ENCODE measurements at regions not wholly inside any gene's neighbourhood (a gene's known extent, or its start where the extent isn't known, plus 50 kb on each side); places are given as distances from the start of the nearest gene placed in this dataset.
"Not testable (repeated sequence)": the region's sequence is repeated elsewhere in the genome, so short reads cannot be mapped to it uniquely, and the experiment has no call there.

GRCh38 chr5:169531631-169532030 lies 51.9 kb upstream of the SPDL1 start:
- no peak for DNase-seq (ENCODE audit: low read depth)

- no peak for DNase-seq (ENCODE audit: low read depth)
These were observed 55.7 kb upstream of the SPDL1 start for GRCh38 chr5:169527863-169528262.

GRCh38 chr5:169527066-169527465 lies 56.5 kb upstream of the SPDL1 start:
- no peak for DNase-seq (ENCODE audit: low read depth)

GRCh38 chr5:169522851-169523250 lies 60.7 kb upstream of the SPDL1 start:
- DNase-seq (ENCODE audit: low read depth), result no peak

DNA sequence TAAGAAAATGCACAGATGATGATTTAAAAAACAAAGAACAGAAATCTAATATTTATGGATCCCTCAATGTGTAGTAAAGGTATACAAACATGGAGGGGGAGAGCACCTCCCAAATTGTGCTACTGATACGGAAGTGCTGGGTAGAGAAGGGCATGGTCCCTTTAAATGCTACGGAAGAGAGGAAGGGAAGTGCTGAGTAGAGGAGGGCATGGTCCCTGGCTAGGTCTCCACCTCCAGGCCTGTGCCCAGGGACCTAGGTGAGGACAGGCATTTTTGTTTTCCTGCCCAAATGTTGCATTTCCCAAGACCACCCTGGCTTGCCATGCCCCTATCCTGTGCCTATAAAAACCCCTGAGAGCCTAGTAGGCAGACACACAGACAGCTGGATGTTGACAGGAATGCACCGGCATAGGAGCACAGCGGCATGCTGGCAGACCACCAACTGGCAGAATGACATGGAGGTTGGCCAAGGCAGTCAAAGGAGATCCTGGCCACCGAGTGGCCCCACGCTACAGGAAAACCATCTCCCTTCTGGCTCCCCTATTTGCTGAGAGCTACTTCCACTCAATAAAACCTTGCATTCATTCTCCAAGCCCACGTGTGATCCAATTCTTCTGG lies 62.1 kb upstream of the SPDL1 start:
- no peak for DNase-seq (ENCODE audit: low read depth)

DNA sequence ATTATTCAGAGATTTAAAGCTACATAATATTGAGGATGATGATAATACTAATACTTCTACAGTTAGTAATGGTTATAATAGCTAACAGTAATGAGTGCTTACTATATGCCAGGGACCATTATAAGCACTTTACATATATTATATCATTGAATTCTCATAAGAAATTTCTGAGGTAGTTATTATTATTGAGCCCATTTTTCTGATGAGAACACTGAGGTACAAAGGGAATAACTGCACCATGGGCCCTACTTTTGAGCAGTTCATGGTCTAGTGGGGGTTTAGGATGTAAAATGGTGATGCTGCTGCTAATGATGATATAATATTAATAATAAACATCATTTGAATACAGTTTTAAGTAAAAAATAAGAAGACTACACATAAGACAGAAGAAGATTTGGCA lies 64.2 kb upstream of the SPDL1 start:
- DNase-seq (ENCODE audit: low read depth), result no peak

- DNase-seq (ENCODE audit: low read depth), result not testable (repeated sequence)
These were observed 64.8 kb upstream of the SPDL1 start for GRCh38 chr5:169518779-169519178.

DNA sequence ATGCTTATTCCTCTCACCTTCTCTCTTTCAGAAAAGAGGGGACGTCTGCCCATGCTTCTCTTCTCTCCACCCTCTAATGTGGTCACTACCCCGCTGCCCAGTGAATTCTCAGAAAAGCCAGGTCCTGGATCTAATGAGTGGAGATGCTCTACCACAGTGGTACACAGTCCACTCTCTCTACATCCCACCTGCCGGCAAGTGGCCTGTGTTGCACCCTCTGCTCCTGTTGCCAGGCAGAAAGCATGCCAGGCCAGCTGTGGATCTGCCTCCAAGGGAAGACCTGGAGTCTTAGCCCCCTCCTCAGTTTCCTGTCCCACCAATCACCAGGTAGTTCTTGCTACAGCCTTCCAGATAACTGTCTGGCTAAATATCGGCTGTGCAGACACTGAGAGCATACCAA lies 71.2 kb upstream of the SPDL1 start:
- no peak for DNase-seq (ENCODE audit: low read depth)

- no peak for DNase-seq (ENCODE audit: low read depth)
These were observed 71.9 kb upstream of the SPDL1 start for GRCh38 chr5:169511708-169512107.

DNA sequence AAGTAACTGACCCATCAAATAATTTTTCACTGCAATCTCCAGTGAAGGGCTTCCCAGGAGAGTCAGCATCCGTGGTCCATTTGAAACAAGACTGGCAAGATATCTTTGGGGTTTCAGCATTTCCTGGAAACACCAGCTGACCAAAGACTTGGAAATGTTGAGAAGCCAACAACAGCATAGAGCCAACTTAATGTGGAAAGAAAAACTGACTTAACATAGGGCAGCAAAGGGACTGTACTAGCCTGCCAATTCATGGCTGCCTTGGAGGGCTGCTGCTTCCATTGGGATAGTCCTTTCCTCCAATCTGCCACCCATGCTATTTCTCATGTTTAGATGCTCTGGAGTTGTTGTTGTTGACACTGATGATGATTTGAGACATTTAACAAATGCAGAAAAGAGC lies 76.5 kb upstream of the SPDL1 start:
- no peak for DNase-seq (ENCODE audit: low read depth)

- no peak for DNase-seq (ENCODE audit: low read depth)
These were observed 79.7 kb upstream of the SPDL1 start for GRCh38 chr5:169503886-169504285.

- DNase-seq (ENCODE audit: low read depth), result no peak
These were observed 83.5 kb upstream of the SPDL1 start for GRCh38 chr5:169499990-169500505.

DNA sequence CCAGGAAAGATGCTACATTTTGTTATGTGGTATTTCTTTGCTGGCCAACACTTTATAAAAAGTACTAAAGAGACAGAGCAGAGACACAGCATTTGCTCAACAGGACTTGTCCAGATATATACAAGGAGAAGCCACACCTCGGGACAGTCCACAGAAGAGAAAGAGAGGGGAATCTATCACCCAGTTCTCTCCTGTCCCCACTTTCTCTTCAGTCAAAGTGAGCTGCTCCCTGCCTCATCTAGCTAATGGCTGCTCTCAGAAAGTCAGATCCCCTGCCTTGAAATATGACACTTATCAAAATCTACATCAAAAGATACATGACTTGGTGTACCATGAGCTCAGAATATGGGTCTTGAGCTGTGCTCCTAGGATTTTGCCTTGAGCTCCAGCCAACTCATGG lies 86.7 kb upstream of the SPDL1 start:
- DNase-seq (ENCODE audit: low read depth), result no peak

DNA sequence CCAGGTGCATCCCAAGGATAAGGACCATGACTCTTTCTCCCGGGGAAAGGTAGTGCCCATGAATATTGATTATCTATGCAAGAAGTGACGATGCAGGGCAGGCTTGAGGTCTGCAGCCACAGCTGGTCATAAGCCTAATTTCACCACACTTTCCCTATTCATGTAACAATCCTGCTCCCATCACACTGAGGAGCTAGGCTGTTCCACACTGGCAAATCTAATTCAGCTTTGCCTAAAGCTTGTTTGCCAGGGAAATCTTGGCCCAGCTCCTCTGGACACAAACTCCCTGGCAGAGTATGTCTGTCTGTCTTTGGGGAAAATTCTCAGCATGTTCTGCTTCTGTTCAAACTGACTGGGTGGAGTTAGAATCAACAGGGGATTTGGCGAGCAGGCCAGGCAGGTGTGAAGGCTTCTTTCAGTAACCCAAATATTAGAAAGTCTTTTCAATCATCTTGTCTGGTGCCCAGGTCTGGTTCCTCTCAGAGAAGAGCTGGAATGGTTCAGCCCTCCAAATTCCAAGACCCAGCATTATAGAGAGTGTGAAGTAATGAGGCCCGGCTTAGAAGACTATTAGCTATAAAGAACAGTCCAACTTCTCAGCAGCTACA lies 88.5 kb upstream of the SPDL1 start:
- DNase-seq (ENCODE audit: low read depth), result no peak

DNA sequence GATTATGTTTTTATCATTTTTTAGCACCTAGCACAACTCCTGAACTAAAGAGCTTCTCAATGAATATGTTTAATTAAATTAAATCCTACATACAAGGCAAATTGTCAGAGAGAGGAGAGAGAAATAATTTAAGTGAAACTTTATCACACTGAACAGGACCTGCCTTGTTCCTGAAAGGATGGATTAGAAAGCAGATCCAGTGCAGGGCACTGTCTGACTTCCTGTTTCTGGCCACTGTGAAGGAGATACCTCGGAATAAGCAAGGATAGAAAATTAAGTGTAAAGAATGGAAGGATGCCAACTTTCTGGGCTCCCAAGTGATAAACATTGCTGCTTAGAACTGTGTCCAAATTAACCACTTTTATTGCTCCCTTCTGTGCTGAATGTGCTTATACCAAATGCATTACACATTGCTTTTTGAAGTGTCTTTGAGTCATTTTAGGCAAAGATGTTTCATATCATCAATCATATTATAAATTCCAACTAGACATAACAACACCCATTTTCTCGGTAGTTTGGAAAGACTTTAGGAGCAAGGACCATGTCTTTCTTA lies 89.1 kb upstream of the SPDL1 start:
- DNase-seq (ENCODE audit: low read depth), result no peak

GRCh38 chr5:169474226-169474625 lies 109.3 kb upstream of the SPDL1 start:
- no peak for DNase-seq (ENCODE audit: low read depth)

DNA sequence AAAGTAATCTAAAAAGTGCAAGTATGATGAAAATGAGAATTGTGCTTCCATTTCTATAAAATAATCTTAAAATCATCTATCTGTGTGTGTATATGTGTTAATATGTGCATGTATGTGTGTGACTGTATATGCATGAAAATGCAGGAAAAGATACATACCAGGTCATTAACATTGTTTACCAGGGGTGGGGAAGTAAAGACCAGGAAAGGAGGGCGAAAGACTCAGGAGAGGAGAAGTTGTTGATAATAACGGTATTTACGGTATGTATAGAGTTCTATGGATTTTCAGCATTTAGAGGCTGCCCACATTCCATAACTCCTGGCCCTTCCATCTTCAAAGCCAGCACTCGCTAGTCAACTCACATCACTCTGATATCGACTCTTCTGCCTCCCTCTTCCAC lies 111.0 kb upstream of the SPDL1 start:
- no peak for DNase-seq (ENCODE audit: low read depth)

- no peak for DNase-seq (ENCODE audit: low read depth)
These were observed 112.6 kb upstream of the SPDL1 start for GRCh38 chr5:169471021-169471420.

DNA sequence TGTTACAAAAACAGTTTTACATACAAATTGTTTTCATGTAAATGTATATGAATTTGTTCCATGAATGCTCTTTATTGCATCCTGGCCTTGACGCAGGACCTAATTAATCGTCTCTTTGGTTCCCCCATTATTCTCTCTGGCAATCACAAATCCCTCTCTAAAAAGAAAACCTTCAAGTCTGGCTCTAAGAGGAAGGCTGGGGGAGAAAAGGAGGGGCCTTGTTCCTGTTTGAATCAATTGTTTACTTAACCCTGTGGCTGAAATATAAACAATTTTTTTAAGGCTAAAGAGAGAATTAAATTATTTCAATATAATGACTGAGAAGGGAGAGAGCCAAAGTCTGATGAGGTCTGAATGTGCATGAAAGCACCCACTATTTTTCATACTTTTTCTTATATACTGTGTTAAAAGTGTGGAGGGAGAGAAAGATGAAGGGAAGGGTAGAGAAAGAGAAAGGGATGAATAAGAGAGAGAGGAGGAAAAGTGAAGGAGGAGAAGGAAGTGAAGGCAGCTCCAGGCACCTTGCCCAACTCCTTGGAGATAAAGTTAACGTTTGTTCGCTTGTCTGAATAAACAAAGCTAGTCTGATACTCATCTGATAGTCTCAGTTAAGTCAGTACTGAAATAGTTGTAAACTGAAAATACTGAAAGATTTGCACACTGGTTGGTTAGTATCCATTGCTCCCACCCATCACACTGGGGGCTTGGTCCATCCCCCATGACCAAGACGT lies 116.4 kb upstream of the SPDL1 start:
- no peak for DNase-seq (ENCODE audit: low read depth)

GRCh38 chr5:169460896-169461295 lies 122.7 kb upstream of the SPDL1 start:
- no peak for DNase-seq (ENCODE audit: low read depth)

GRCh38 chr5:169460123-169460522 lies 123.5 kb upstream of the SPDL1 start:
- DNase-seq (ENCODE audit: low read depth), result no peak

- DNase-seq (ENCODE audit: low read depth), result no peak
These were observed 125.4 kb upstream of the SPDL1 start for GRCh38 chr5:169458221-169458620.

DNA sequence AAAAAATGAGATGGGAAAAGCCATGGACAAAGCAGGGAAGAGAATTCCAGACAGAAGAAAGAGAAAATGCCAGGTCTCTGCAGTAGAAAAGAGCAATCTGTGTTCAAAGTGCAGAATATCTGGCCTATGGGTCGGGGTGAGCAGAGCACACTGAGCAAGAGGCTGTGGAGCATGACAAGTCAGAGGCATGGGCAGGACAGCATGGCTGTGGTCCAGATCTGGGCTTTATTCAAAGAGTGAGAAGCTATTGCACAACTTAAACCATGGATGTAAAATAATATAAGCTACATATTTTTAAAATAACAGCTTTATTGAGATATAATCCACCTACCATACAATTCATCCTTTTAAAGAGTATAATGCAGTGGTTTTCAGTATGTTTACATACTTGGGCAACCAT lies 133.1 kb upstream of the SPDL1 start:
- DNase-seq (ENCODE audit: low read depth), result no peak

Data from EH (cell line).